SU-DHL-6 (cell line): ENCODE measurements at regions not wholly inside any gene's neighbourhood (a gene's known extent, or its start where the extent isn't known, plus 50 kb on each side); places are given as distances from the start of the nearest gene placed in this dataset.

Source experiments
- H2AFZ ChIP-seq: fragments of 200-600 bp; sonication (generic); 2 replicates; pipeline ENCODE4 v1.6.1; 2014; ENCODE audit warnings: low read depth, mild to moderate bottlenecking, moderate library complexity, mixed read lengths, antibody characterized with exemption, low read length; ENCODE audit not compliant: severe bottlenecking
- H3F3A ChIP-seq: fragments of 200-600 bp; shearing (Covaris generic); 2 replicates; pipeline ENCODE4 v1.6.0; 2016; ENCODE audit warnings: antibody characterized with exemption, mild to moderate bottlenecking; ENCODE audit not compliant: insufficient read depth
- H3K27ac ChIP-seq: fragments of 200-600 bp; sonication (generic); 2 replicates; pipeline ENCODE4 v1.5.1; 2016; ENCODE audit warnings: low read depth, mild to moderate bottlenecking, low read length, moderate library complexity, mixed read lengths
- H3K27me3 ChIP-seq: fragments of 200-600 bp; sonication (generic), shearing (Covaris generic); 2 replicates; pipeline ENCODE4 v1.6.0; 2014; ENCODE audit warnings: mild to moderate bottlenecking, low read length
- H3K36me3 ChIP-seq: fragments of 200-600 bp; sonication (generic); 2 replicates; pipeline ENCODE4 v1.6.1; 2014; ENCODE audit warnings: mild to moderate bottlenecking, low read length, mixed read lengths
- H3K4me2 ChIP-seq: fragments of 300-600, 200-600 bp; shearing (Covaris generic), sonication (generic); 2 replicates; pipeline ENCODE4 v1.6.0; 2014; ENCODE audit warnings: low read length, low read depth, mild to moderate bottlenecking; ENCODE audit not compliant: poor library complexity, severe bottlenecking
- H3K4me3 ChIP-seq: fragments of 200-600 bp; sonication (generic); 2 replicates; pipeline ENCODE4 v1.5.1; 2014; ENCODE audit warnings: antibody characterized with exemption, low read length, mild to moderate bottlenecking, mixed read lengths; ENCODE audit not compliant: insufficient read depth, poor library complexity, severe bottlenecking
- H3K79me2 ChIP-seq: fragments of 200-600 bp; sonication (generic); 2 replicates; pipeline ENCODE4 v1.6.1; 2014; ENCODE audit warnings: mild to moderate bottlenecking, low read length, moderate library complexity; ENCODE audit not compliant: insufficient read depth
- H3K9ac ChIP-seq: fragments of 200-600 bp; sonication (generic); 2 replicates; pipeline ENCODE4 v1.7.0; 2014; ENCODE audit warnings: mild to moderate bottlenecking, low read length
- H3K9me2 ChIP-seq: fragments of 200-600 bp; sonication (generic); replicated peaks from 2 replicates; pipeline ENCODE4 v1.6.1; 2014; ENCODE audit warnings: low read length; ENCODE audit not compliant: insufficient read depth
- H3K9me3 ChIP-seq: fragments of 200-600 bp; sonication (generic); 2 replicates; pipeline ENCODE4 v1.6.1; 2014; ENCODE audit warnings: low read length, mixed read lengths; ENCODE audit not compliant: insufficient read depth
- H4K20me1 ChIP-seq: fragments of 200-600 bp; sonication (generic); 2 replicates; pipeline ENCODE4 v1.6.1; 2014; ENCODE audit warnings: low read depth, mild to moderate bottlenecking, antibody characterized with exemption, low read length, moderate library complexity, mixed read lengths
- EZH2phosphoT487 ChIP-seq: fragments of 200-600 bp; sonication (generic), shearing (Covaris generic); conservative IDR thresholded peaks from 2 replicates; pipeline ENCODE4 v1.6.1; 2018; ENCODE audit warnings: mild to moderate bottlenecking, antibody characterized with exemption, low read length, moderate library complexity, mixed read lengths
- TF ChIP-seq, protein P1 (sequence below): fragments of 200-600 bp; sonication (generic); IDR thresholded peaks from one replicate; pipeline ENCODE4 v1.5.1; 2017; ENCODE audit warnings: antibody characterized with exemption, mild to moderate bottlenecking, low read length, moderate library complexity; ENCODE audit not compliant: insufficient read depth, poor library complexity, severe bottlenecking

GRCh38 chr10:130368761-130369560 lies 232.8 kb downstream of the GLRX3 start:
- no peaks in the 10 kb centered on the region for H3K27me3 ChIP-seq
- H4K20me1 ChIP-seq: no peaks in the 10 kb centered on the region
- H3K9me2 ChIP-seq: no peaks in the 10 kb centered on the region
- no peak overlapping the region for H3K27ac ChIP-seq
- H3K36me3 ChIP-seq: no peaks in the 10 kb centered on the region
- no peak overlapping the region for H3K4me3 ChIP-seq
- no peak overlapping the region for H3K4me2 ChIP-seq
- H2AFZ ChIP-seq: no peak overlapping the region
- TF ChIP-seq, protein P1, sequence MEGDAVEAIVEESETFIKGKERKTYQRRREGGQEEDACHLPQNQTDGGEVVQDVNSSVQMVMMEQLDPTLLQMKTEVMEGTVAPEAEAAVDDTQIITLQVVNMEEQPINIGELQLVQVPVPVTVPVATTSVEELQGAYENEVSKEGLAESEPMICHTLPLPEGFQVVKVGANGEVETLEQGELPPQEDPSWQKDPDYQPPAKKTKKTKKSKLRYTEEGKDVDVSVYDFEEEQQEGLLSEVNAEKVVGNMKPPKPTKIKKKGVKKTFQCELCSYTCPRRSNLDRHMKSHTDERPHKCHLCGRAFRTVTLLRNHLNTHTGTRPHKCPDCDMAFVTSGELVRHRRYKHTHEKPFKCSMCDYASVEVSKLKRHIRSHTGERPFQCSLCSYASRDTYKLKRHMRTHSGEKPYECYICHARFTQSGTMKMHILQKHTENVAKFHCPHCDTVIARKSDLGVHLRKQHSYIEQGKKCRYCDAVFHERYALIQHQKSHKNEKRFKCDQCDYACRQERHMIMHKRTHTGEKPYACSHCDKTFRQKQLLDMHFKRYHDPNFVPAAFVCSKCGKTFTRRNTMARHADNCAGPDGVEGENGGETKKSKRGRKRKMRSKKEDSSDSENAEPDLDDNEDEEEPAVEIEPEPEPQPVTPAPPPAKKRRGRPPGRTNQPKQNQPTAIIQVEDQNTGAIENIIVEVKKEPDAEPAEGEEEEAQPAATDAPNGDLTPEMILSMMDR: no peak
- no peak for TF ChIP-seq EZH2phosphoT487
- no peak overlapping the region for H3K9ac ChIP-seq
- no peaks in the 10 kb centered on the region for H3K79me2 ChIP-seq
- no peaks in the 10 kb centered on the region for H3F3A ChIP-seq
- H3K9me3 ChIP-seq: no peaks in the 10 kb centered on the region

DNA sequence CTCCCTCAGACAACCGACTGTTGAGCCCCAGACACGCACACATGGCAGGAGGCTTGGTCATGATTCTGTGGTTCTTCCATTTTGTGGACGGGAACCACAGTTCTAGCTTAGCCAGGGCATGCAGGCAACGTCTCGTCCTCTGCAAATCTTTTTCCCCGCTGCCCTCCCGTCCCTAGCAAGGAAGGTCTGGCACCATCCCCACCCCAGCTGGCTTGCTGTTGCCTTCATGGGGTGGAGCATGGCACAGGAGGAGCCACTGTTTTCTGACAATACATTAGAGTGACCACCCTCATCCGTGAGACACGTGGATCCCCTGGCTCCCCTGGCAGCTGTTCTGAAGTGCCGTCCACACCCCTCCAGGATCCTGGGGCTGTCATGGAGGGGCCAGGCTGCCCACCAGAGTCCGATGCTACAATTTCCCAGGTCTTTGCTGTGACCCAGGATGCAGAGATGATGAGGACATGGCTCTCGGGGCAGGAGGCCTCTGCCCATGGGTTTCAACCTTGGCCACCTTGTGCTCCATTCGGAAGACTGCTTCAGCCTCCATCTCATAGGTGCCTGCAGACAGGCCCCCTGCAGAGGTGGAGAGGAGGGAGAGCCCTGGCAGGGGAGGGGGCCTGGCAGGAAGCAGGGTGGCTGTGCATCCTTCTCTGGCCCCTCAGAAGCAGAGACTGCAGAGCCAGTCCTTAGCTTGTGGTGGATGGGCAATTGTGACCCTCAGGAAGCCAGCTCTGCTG lies 233.6 kb downstream of the GLRX3 start:
- Histone ChIP-seq H4K20me1 (no peaks in the 10 kb centered on the region), H3K27ac (no peak overlapping the region), H3K9me3 (no peaks in the 10 kb centered on the region), H2AFZ (no peak overlapping the region), H3K9me2 (no peaks in the 10 kb centered on the region), H3K9ac (no peak overlapping the region), H3K27me3 (no peaks in the 10 kb centered on the region), H3F3A (no peaks in the 10 kb centered on the region), H3K36me3 (no peaks in the 10 kb centered on the region), H3K4me2 (no peak overlapping the region), H3K79me2 (no peaks in the 10 kb centered on the region), H3K4me3 (no peak overlapping the region)
- no peak for TF ChIP-seq EZH2phosphoT487
- TF ChIP-seq, protein P1: no peak

DNA sequence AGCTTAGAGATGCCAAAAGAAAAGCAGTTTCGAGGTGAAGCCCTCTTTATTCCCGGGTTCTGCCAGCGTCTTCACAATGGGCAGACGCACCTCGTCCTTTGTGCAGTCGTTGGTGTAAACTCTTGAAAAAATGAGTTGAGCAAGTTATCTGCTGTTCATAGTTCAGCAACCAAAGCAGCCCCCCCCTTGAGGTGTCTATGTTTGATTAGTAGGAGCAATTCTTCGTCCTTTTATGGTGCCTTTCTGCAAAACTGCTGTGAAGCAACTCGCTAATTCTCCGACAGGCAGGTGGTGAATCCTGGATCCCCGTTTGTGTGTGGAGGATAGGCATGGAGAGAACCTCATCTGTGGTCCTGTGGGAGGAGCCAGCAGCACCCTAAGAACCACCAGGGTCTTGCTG lies 234.5 kb downstream of the GLRX3 start:
- no peak for TF ChIP-seq EZH2phosphoT487
- TF ChIP-seq, protein P1: no peak
- Histone ChIP-seq H3K9ac (no peak overlapping the region), H3K9me3 (no peaks in the 10 kb centered on the region), H3K4me2 (no peak overlapping the region), H3K79me2 (no peaks in the 10 kb centered on the region), H3K4me3 (no peak overlapping the region), H3F3A (no peaks in the 10 kb centered on the region), H3K27ac (no peak overlapping the region), H3K27me3 (no peaks in the 10 kb centered on the region), H2AFZ (no peak overlapping the region), H4K20me1 (no peaks in the 10 kb centered on the region), H3K36me3 (no peaks in the 10 kb centered on the region), H3K9me2 (no peaks in the 10 kb centered on the region)
